SIG-M5 treated with dmso at 0.1 percent for 504 hours (cell line): ENCODE measurements at regions not wholly inside any gene's neighbourhood (a gene's known extent, or its start where the extent isn't known, plus 50 kb on each side); places are given as distances from the start of the nearest gene placed in this dataset.

Source experiments
- DNase-seq: peaks from one replicate; lab custom pipeline; 2025; ENCODE audit not compliant: unreplicated experiment; lab: John Stamatoyannopoulos, UW

GRCh38 chr12:102601621-102602020 is 121.3 kb upstream of the IGF1 start:
- DNase-seq = no peak

- DNase-seq = no peak
Observed at GRCh38 chr12:102596687-102597086, 116.3 kb upstream of the IGF1 start.

- DNase-seq = no peak
Observed at GRCh38 chr12:102596031-102596430, 115.7 kb upstream of the IGF1 start.

GRCh38 chr12:102595315-102595714 is 115.0 kb upstream of the IGF1 start:
- no peak for DNase-seq

GRCh38 chr12:102593134-102593533 is 112.8 kb upstream of the IGF1 start:
- no peak for DNase-seq

- no peak for DNase-seq
Observed at GRCh38 chr12:102592134-102592533, 111.8 kb upstream of the IGF1 start.

GRCh38 chr12:102573237-102573636 is 92.9 kb upstream of the IGF1 start:
- no peak for DNase-seq

GRCh38 chr12:102571889-102572288 is 91.5 kb upstream of the IGF1 start:
- no peak for DNase-seq

- no peak for DNase-seq
Observed at GRCh38 chr12:102570256-102570655, 89.9 kb upstream of the IGF1 start.

GRCh38 chr12:102569803-102570202 is 89.4 kb upstream of the IGF1 start:
- DNase-seq = no peak

GRCh38 chr12:102568276-102568675 is 87.9 kb upstream of the IGF1 start:
- DNase-seq = no peak

GRCh38 chr12:102567031-102567985 is 86.9 kb upstream of the IGF1 start:
- no peak for DNase-seq

- DNase-seq = no peak
Observed at GRCh38 chr12:102565555-102565954, 85.2 kb upstream of the IGF1 start.

- DNase-seq = peak; percentile 37
Observed at GRCh38 chr12:102564026-102564425, 83.7 kb upstream of the IGF1 start.

- no peak for DNase-seq
Observed at GRCh38 chr12:102562836-102563425, 82.6 kb upstream of the IGF1 start.

GRCh38 chr12:102551186-102551585 is 70.8 kb upstream of the IGF1 start:
- no peak for DNase-seq

GRCh38 chr12:102549691-102550090 is 69.3 kb upstream of the IGF1 start:
- DNase-seq = no peak

GRCh38 chr12:102548543-102548942 is 68.2 kb upstream of the IGF1 start:
- no peak for DNase-seq

- DNase-seq = no peak
Observed at GRCh38 chr12:102543494-102544485, 63.4 kb upstream of the IGF1 start.

- DNase-seq = no peak
Observed at GRCh38 chr12:102542816-102543440, 62.6 kb upstream of the IGF1 start.
